HUES64 (cell line): ENCODE measurements at regions not wholly inside any gene's neighbourhood (a gene's known extent, or its start where the extent isn't known, plus 50 kb on each side); places are given as distances from the start of the nearest gene placed in this dataset.

Experiments
- H3K27ac ChIP-seq: 2 replicates; pipeline ENCODE4 v1.7.0; 2013; ENCODE audit warnings: low read depth, low read length, inconsistent platforms
- H3K27me3 ChIP-seq: 2 replicates; pipeline ENCODE4 v1.6.1; 2013; ENCODE audit warnings: mild to moderate bottlenecking, low read length; ENCODE audit not compliant: insufficient read depth
- H3K36me3 ChIP-seq: 2 replicates; pipeline ENCODE4 v1.6.1; 2013; ENCODE audit warnings: mild to moderate bottlenecking, low read length; ENCODE audit not compliant: insufficient read depth
- H3K4me1 ChIP-seq: 2 replicates; pipeline ENCODE4 v1.6.1; 2013; ENCODE audit warnings: mild to moderate bottlenecking, low read length, moderate library complexity; ENCODE audit not compliant: insufficient read depth
- H3K4me3 ChIP-seq: 2 replicates; pipeline ENCODE4 v1.5.1; 2013; ENCODE audit warnings: mild to moderate bottlenecking, low read length, moderate library complexity
- H3K9ac ChIP-seq: 2 replicates; pipeline ENCODE4 v1.6.1; 2013; ENCODE audit warnings: mild to moderate bottlenecking, low read depth, low read length
- H3K9me3 ChIP-seq: 2 replicates; pipeline ENCODE4 v1.6.1; 2013; ENCODE audit warnings: low read depth, low read length; ENCODE audit not compliant: insufficient read depth
- WGBS: fragments of 150-250, 120-280 bp; methylation state at CpG from one replicate; pipeline ENCODE4 v1.1.7; 2013; ENCODE audit warnings: missing lambda C conversion rate; 5-methylcytosine and 5-hydroxymethylcytosine counted together

- Histone ChIP-seq H3K4me3 (no peak overlapping the region), H3K9ac (no peak overlapping the region), H3K27ac (no peak overlapping the region), H3K9me3 (no peaks in the 10 kb centered on the region), H3K27me3 (no peaks in the 10 kb centered on the region), H3K4me1 (peaks cover 10% of the 10 kb centered on the region; the same call in 1 of the 2 replicates), H3K36me3 (no peaks in the 10 kb centered on the region)
- 87% methylated on average over 3 of the region's 3 CpGs for WGBS
These were observed 136.1 kb upstream of the FRMD6 start for GRCh38 chr14:51515611-51516010.

- Histone ChIP-seq H3K27ac (no peak overlapping the region), H3K36me3 (no peaks in the 10 kb centered on the region), H3K9ac (no peak overlapping the region), H3K27me3 (no peaks in the 10 kb centered on the region), H3K4me3 (no peak overlapping the region), H3K4me1 (peaks cover 18% of the 10 kb centered on the region), H3K9me3 (no peaks in the 10 kb centered on the region)
- 96% methylated on average over 4 of the region's 4 CpGs for WGBS
These were observed 134.9 kb upstream of the FRMD6 start for GRCh38 chr14:51516706-51517395.

- no peaks in the 10 kb centered on the region for H3K27me3 ChIP-seq
- no peak overlapping the region for H3K9ac ChIP-seq
- no peaks in the 10 kb centered on the region for H3K9me3 ChIP-seq
- H3K27ac ChIP-seq, result no peak overlapping the region
- no peaks in the 10 kb centered on the region for H3K36me3 ChIP-seq
- WGBS, result 100% methylated on average over 2 of the region's 3 CpGs
- no peak overlapping the region for H3K4me3 ChIP-seq
- H3K4me1 ChIP-seq, result peaks cover 24% of the 10 kb centered on the region
These were observed 133.4 kb upstream of the FRMD6 start for GRCh38 chr14:51518280-51518679.

GRCh38 chr14:51518711-51519110, 133.0 kb upstream of the FRMD6 start:
- Histone ChIP-seq H3K4me1 (peaks cover 24% of the 10 kb centered on the region), H3K27me3 (no peaks in the 10 kb centered on the region), H3K36me3 (no peaks in the 10 kb centered on the region), H3K4me3 (no peak overlapping the region), H3K9me3 (no peaks in the 10 kb centered on the region), H3K9ac (no peak overlapping the region), H3K27ac (no peak overlapping the region)
- 100% methylated on average over 2 of the region's 2 CpGs for WGBS

- Histone ChIP-seq H3K9ac (no peak overlapping the region), H3K4me3 (no peak overlapping the region), H3K27ac (no peak overlapping the region), H3K27me3 (no peaks in the 10 kb centered on the region), H3K4me1 (peaks cover 24% of the 10 kb centered on the region), H3K9me3 (no peaks in the 10 kb centered on the region), H3K36me3 (no peaks in the 10 kb centered on the region)
- WGBS, result no CpG with 5 or more reads among the region's 1 CpG
These were observed 131.6 kb upstream of the FRMD6 start for GRCh38 chr14:51520087-51520486.

GRCh38 chr14:51521764-51522163, 129.9 kb upstream of the FRMD6 start:
- no peaks in the 10 kb centered on the region for H3K9me3 ChIP-seq
- no peak overlapping the region for H3K9ac ChIP-seq
- H3K27me3 ChIP-seq, result no peaks in the 10 kb centered on the region
- peaks cover 24% of the 10 kb centered on the region for H3K4me1 ChIP-seq
- no peak overlapping the region for H3K4me3 ChIP-seq
- H3K36me3 ChIP-seq, result no peaks in the 10 kb centered on the region
- H3K27ac ChIP-seq, result no peak overlapping the region

GRCh38 chr14:51523243-51523642, 128.5 kb upstream of the FRMD6 start:
- H3K9ac ChIP-seq, result no peak overlapping the region
- H3K9me3 ChIP-seq, result no peaks in the 10 kb centered on the region
- no peak overlapping the region for H3K4me3 ChIP-seq
- no peaks in the 10 kb centered on the region for H3K27me3 ChIP-seq
- H3K4me1 ChIP-seq, result peaks cover 17% of the 10 kb centered on the region
- no peak overlapping the region for H3K27ac ChIP-seq
- no peaks in the 10 kb centered on the region for H3K36me3 ChIP-seq
- WGBS, result 88% methylated on average over 4 of the region's 4 CpGs

- Histone ChIP-seq H3K27me3 (no peaks in the 10 kb centered on the region), H3K4me1 (peaks cover 15% of the 10 kb centered on the region; the same call in 1 of the 2 replicates), H3K27ac (no peak overlapping the region), H3K4me3 (no peak overlapping the region), H3K9ac (no peak overlapping the region), H3K9me3 (no peaks in the 10 kb centered on the region), H3K36me3 (no peaks in the 10 kb centered on the region)
- 96% methylated on average over 3 of the region's 3 CpGs for WGBS
These were observed 126.0 kb upstream of the FRMD6 start for GRCh38 chr14:51525739-51526138.

- 100% methylated on average over 1 of the region's 2 CpGs for WGBS
- Histone ChIP-seq H3K4me3 (no peak overlapping the region), H3K27me3 (no peaks in the 10 kb centered on the region), H3K9ac (no peak overlapping the region), H3K4me1 (0 out of 2 replicates have a peak, but pooled peaks cover 4% of the 10 kb centered on the region), H3K36me3 (no peaks in the 10 kb centered on the region), H3K9me3 (no peaks in the 10 kb centered on the region), H3K27ac (no peak overlapping the region)
These were observed 124.6 kb upstream of the FRMD6 start for GRCh38 chr14:51527073-51527472.

- no peaks in the 10 kb centered on the region for H3K36me3 ChIP-seq
- WGBS, result 90% methylated on average over 1 of the region's 1 CpG
- H3K9ac ChIP-seq, result no peak overlapping the region
- no peaks in the 10 kb centered on the region for H3K9me3 ChIP-seq
- H3K4me1 ChIP-seq, result no peaks in the 10 kb centered on the region
- H3K4me3 ChIP-seq, result no peak overlapping the region
- H3K27me3 ChIP-seq, result no peaks in the 10 kb centered on the region
- H3K27ac ChIP-seq, result no peak overlapping the region
These were observed 122.0 kb upstream of the FRMD6 start for GRCh38 chr14:51529736-51530135.

GRCh38 chr14:51533160-51533559, 118.5 kb upstream of the FRMD6 start:
- Histone ChIP-seq H3K27me3 (no peaks in the 10 kb centered on the region), H3K9ac (no peak overlapping the region), H3K9me3 (peaks cover 6% of the 10 kb centered on the region; the same call in 1 of the 2 replicates), H3K27ac (no peak overlapping the region), H3K36me3 (no peaks in the 10 kb centered on the region), H3K4me3 (no peak overlapping the region), H3K4me1 (no peaks in the 10 kb centered on the region)
- 89% methylated on average over 2 of the region's 2 CpGs for WGBS
